AG10803 (cell line): ENCODE measurements at regions not wholly inside any gene's neighbourhood (a gene's known extent, or its start where the extent isn't known, plus 50 kb on each side); places are given as distances from the start of the nearest gene placed in this dataset.

Source experiments
- DNase-seq: peaks from one replicate; pipeline ENCODE4 v3.0.0; 2010; ENCODE audit warnings: low read depth
- H3K4me3 ChIP-seq: 2 replicates; pipeline ENCODE4 v1.5.1; 2011; ENCODE audit warnings: mild to moderate bottlenecking, low read length, control low read depth
- CTCF ChIP-seq: conservative IDR thresholded peaks from 2 replicates; pipeline ENCODE4 v1.5.1; 2011; ENCODE audit warnings: mild to moderate bottlenecking, low read length, control low read depth, inconsistent platforms

- no peak for DNase-seq
- no peak overlapping the region for H3K4me3 ChIP-seq
- TF ChIP-seq CTCF: no peak
Measured at GRCh38 chr18:22302144-22302543, 115.6 kb downstream of the CTAGE1 start.

- H3K4me3 ChIP-seq: no peak overlapping the region
- no peak for DNase-seq
- TF ChIP-seq CTCF: no peak
Measured at GRCh38 chr18:22300665-22301636, 116.8 kb downstream of the CTAGE1 start.

- no peak for DNase-seq
- TF ChIP-seq CTCF: no peak
Measured at GRCh38 chr18:22297008-22297407, 120.7 kb downstream of the CTAGE1 start.

GRCh38 chr18:22296304-22296703 is 121.4 kb downstream of the CTAGE1 start:
- H3K4me3 ChIP-seq: no peak overlapping the region
- DNase-seq: no peak
- no peak for TF ChIP-seq CTCF

More at GRCh38 chr18:22297008-22297407, 120.7 kb downstream of the CTAGE1 start:
- H3K4me3 ChIP-seq: no peak overlapping the region

- no peak overlapping the region for H3K4me3 ChIP-seq
- TF ChIP-seq CTCF: no peak
- peak; percentile 78 for DNase-seq
Measured at GRCh38 chr18:22293417-22293816, 124.0 kb downstream of the GATA6 start.

GRCh38 chr18:22290004-22290403 is 120.6 kb downstream of the GATA6 start:
- H3K4me3 ChIP-seq: no peak overlapping the region
- no peak for TF ChIP-seq CTCF
- no peak for DNase-seq

- no peak overlapping the region for H3K4me3 ChIP-seq
- TF ChIP-seq CTCF: no peak
- DNase-seq: no peak
Measured at GRCh38 chr18:22286585-22286984, 117.2 kb downstream of the GATA6 start.
